RCC 7860 (cell line): ENCODE measurements at regions not wholly inside any gene's neighbourhood (a gene's known extent, or its start where the extent isn't known, plus 50 kb on each side); places are given as distances from the start of the nearest gene placed in this dataset.

Source experiments
- DNase-seq: peaks from one replicate; pipeline ENCODE4 v3.0.0-alpha.2; 2015; ENCODE audit warnings: low spot score
- FAIRE-seq: peaks from 2 replicates; lab custom pipeline; 2012; peaks lifted over from hg19 to GRCh38; lab: Jason Lieb, UNC

GRCh38 chr12:58809064-58809607, 111.2 kb downstream of the LRIG3 start:
- no peak for FAIRE-seq
- no peak for DNase-seq

DNA sequence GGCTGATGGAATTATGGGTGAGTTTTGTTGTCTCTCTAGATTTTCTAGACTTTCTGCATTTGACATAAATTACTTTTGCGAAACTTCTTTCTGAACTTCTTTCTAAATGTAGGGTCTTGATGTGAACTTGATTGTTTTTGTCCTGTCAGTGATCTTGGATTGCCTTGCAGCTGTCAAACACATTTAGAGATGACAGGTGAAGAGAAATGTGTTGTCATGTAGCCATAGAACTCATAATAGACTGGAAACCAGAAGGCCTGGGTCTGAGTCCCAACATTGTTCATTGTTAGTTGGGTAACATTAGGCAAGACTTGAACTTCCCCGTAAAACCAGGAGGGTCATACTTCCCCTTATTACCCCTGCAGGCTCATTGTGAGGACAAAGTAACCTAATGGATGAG, 109.0 kb downstream of the LRIG3 start:
- FAIRE-seq, result no peak

DNA sequence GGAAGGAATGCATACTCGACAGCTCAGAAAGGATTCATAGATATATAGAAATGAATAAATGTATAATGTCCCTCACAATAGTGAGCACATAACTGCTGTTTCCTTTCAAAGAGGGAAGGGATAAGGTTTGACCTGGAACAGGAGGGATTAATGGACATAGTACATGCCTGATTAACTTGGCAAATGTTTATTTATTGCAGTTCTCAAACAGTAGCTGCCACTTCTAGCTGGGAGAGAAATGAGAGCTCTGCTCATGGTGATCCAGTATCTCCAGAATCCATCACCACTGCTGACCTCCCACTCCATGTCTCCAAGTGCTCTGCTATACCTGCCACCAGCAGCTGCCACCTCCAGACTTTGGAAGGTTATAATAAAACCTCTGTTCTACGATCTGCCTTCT, 108.1 kb downstream of the LRIG3 start:
- no peak for DNase-seq
- no peak for FAIRE-seq

More for the DNA sequence above, 109.0 kb downstream of the LRIG3 start:
- DNase-seq, result no peak

DNA sequence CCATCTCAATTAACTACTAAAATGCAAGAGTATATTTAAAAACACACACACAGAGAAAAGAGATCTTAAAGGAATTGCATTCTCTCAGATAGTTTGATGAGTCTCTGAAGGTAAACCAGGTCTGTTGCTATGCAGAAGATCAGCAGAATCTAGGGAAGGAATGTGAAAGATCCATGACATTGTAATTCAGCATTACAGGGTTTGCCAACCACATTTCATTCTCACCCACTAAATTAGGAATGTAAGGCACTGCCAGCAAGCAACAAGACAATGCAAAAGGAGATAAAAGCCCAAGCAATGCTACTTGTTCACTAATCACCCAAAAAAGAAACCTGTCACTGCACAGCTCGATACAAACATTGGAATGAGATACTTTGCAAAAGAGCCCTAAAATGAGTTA, 106.3 kb downstream of the LRIG3 start:
- no peak for FAIRE-seq

GRCh38 chr12:58815235-58815634, 105.1 kb downstream of the LRIG3 start:
- no peak for DNase-seq
- FAIRE-seq, result no peak

More for the DNA sequence above, 106.3 kb downstream of the LRIG3 start:
- DNase-seq, result no peak

GRCh38 chr12:58818546-58818945, 101.8 kb downstream of the LRIG3 start:
- DNase-seq, result no peak
- no peak for FAIRE-seq

DNA sequence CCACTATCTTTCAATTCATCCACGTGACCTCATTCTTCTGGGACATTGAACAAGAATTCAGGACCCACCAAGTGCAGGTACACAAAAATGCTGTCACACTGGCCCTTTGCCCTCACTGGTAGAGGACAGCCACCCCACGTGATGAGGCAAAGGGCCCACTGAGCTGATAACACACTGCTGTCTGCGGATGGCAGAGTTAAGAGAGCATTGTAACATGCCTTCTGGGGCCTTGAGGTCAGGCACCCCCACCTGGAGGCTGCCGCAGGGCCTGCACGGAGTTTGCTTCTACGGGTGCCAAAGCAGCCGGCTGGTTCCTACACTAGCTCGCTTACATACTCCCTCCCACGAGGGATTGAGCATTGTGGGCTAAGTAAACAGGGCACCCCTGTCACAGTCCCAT, 101.0 kb downstream of the LRIG3 start:
- DNase-seq, result no peak
- FAIRE-seq, result no peak

- FAIRE-seq (no peak), DNase-seq (no peak)
Measured at GRCh38 chr12:58819985-58820384, 100.3 kb downstream of the LRIG3 start.
